RWPE2 (cell line): ENCODE measurements at regions not wholly inside any gene's neighbourhood (a gene's known extent, or its start where the extent isn't known, plus 50 kb on each side); places are given as distances from the start of the nearest gene placed in this dataset.

Experiments
- ATAC-seq: fragments of 200-7000 bp; cut with Tn5 transposase; 3 replicates; pipeline ENCODE4 v1.9.1; 2021; ENCODE audit warnings: low read depth
- DNase-seq: peaks from one replicate; pipeline ENCODE4 v3.0.0-alpha.2; 2020; ENCODE audit warnings: low spot score
- H3K27ac ChIP-seq: fragments of 450-650 bp; 2 replicates; pipeline ENCODE4 v1.5.1; 2017; ENCODE audit warnings: mild to moderate bottlenecking; ENCODE audit not compliant: poor library complexity, severe bottlenecking
- H3K27me3 ChIP-seq: fragments of 250-450 bp; sonication (Bioruptor Pico); 2 replicates; pipeline ENCODE4 v1.5.1; 2021; ENCODE audit warnings: mild to moderate bottlenecking, moderate library complexity; ENCODE audit not compliant: insufficient read depth, poor library complexity, severe bottlenecking
- H3K36me3 ChIP-seq: fragments of 250-450 bp; sonication (Bioruptor Pico); 2 replicates; pipeline ENCODE4 v1.5.1; 2020; ENCODE audit warnings: low read depth, mild to moderate bottlenecking, moderate library complexity
- H3K4me1 ChIP-seq: fragments of 250-450 bp; sonication (Bioruptor Pico); 2 replicates; pipeline ENCODE4 v1.5.1; 2021; ENCODE audit warnings: mild to moderate bottlenecking, moderate library complexity; ENCODE audit not compliant: insufficient read depth, poor library complexity, severe bottlenecking
- H3K4me3 ChIP-seq: fragments of 250-450 bp; sonication (Bioruptor Pico); 2 replicates; pipeline ENCODE4 v1.5.1; 2021; ENCODE audit warnings: mild to moderate bottlenecking, moderate library complexity; ENCODE audit not compliant: severe bottlenecking
- H3K9me3 ChIP-seq: fragments of 250-450 bp; sonication (Bioruptor Pico); 2 replicates; pipeline ENCODE4 v1.5.1; 2021; ENCODE audit warnings: mild to moderate bottlenecking, moderate library complexity; ENCODE audit not compliant: severe bottlenecking
- CTCF ChIP-seq: fragments of 450-650 bp; IDR thresholded peaks from one replicate; pipeline ENCODE4 v1.5.1; 2017; ENCODE audit warnings: mild to moderate bottlenecking, moderate library complexity; ENCODE audit not compliant: poor library complexity, severe bottlenecking

DNA sequence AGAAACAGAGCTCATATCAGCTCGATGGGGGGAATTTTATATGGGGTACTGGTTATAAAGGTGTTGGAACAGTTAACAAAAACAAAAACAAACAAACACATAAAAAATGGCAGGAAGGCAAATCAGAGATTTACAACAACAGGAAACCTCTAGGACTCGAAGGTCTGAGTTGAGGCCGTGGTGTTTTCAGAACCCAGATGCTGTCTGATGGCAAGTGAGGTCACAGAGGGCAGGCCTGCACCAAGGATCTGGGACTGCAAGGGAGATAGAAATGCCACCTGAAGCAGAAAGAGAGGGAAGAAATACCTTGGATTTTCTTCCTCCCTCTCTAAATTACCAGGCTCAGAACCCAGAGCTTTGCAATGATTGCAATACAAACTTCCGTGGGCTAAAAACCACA is 429.5 kb downstream of the ZNF521 start:
- DNase-seq: no peak
- H3K9me3 ChIP-seq: no peaks in the 10 kb centered on the region
- no peak overlapping the region for H3K4me3 ChIP-seq
- ATAC-seq: no peak
- H3K36me3 ChIP-seq: no peaks in the 10 kb centered on the region
- peaks cover 4% of the 10 kb centered on the region for H3K27me3 ChIP-seq
- TF ChIP-seq CTCF: no peak
- no peaks in the 10 kb centered on the region for H3K4me1 ChIP-seq
- H3K27ac ChIP-seq: no peak overlapping the region

DNA sequence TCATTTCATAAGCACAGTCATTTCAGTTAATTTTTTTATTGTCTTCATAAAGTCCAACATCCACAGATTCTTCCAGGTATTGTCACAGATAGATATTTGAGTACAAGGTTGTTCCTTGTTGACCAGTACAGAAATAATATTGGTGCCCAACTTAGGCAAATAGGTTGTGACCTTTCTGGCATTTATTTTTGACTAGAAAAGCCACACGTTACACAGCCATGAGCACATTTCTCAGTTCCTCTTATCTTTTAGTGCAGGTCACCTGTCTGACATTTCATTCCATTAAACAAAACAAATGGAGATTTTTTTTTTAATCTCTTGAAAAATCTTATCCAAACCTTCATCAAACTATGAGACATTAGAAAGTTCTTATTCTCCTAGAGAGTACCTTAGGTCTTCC is 428.8 kb downstream of the ZNF521 start:
- no peak for ATAC-seq
- peaks cover 4% of the 10 kb centered on the region for H3K27me3 ChIP-seq
- no peaks in the 10 kb centered on the region for H3K9me3 ChIP-seq
- TF ChIP-seq CTCF: no peak
- no peak overlapping the region for H3K27ac ChIP-seq
- no peak overlapping the region for H3K4me3 ChIP-seq
- H3K4me1 ChIP-seq: no peaks in the 10 kb centered on the region
- no peaks in the 10 kb centered on the region for H3K36me3 ChIP-seq
- DNase-seq: no peak

DNA sequence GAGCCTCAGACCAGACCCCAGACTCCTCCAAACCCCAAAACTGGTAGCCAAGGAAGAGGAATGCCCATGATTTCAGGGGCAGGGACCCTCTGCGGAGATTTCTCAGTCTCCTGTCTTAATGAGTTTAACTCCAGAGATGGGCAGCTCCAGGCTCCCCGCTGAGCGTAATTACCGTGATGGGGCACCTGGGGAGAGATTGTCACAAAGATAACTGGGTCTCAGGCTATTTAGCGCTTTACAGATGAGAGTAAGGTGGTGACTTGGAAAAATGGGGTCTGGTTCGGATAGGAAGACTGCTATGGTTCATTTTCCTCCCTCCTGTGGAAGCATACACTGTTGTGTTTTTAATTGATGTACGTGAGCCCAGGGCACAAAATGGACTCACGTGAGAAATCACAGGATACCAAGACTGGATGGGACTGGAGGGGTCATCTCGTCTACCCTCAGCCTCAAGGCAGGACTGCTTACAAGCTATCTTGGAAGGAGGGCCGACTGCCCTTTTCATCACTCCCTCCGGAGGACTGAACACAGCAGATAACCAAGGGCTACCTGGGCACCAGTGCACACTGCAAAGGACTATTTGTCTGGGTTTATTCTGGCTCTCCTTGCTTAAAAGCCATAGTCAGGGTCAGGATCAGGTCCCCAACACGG is 427.8 kb downstream of the ZNF521 start:
- no peak for TF ChIP-seq CTCF
- H3K4me3 ChIP-seq: no peak overlapping the region
- DNase-seq: no peak
- peaks cover 4% of the 10 kb centered on the region for H3K27me3 ChIP-seq
- H3K9me3 ChIP-seq: no peaks in the 10 kb centered on the region
- no peak for ATAC-seq
- H3K4me1 ChIP-seq: no peaks in the 10 kb centered on the region
- no peaks in the 10 kb centered on the region for H3K36me3 ChIP-seq
- no peak overlapping the region for H3K27ac ChIP-seq

DNA sequence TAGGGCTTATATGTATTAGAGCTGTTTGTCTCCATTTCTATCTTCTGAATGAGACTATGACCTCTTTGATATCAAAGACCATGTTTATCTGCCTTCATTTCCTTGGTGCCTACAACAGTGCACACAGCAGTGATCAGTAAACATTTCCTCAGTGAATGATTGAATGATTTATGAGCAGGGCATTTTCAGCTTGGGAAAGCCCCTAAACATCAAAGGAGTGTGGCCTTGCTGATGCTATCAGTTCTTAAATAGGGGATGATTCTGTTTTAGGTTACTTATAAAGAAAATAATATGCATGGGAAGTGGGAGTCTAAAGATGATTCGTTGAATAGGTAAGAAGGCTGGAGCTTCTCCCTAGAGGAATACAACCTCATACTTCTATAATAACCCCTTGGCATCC is 425.3 kb downstream of the ZNF521 start:
- Histone ChIP-seq H3K27ac (no peak overlapping the region), H3K4me1 (no peaks in the 10 kb centered on the region), H3K4me3 (no peak overlapping the region), H3K9me3 (no peaks in the 10 kb centered on the region), H3K27me3 (no peaks in the 10 kb centered on the region), H3K36me3 (no peaks in the 10 kb centered on the region)
- ATAC-seq (no peak), DNase-seq (no peak)
- no peak for TF ChIP-seq CTCF

- no peak for TF ChIP-seq CTCF
- H3K27ac ChIP-seq: no peak overlapping the region
- DNase-seq (no peak), ATAC-seq (no peak)
- H3K27me3 ChIP-seq: no peaks in the 10 kb centered on the region
- H3K36me3 ChIP-seq: no peaks in the 10 kb centered on the region
- no peaks in the 10 kb centered on the region for H3K9me3 ChIP-seq
- H3K4me1 ChIP-seq: no peaks in the 10 kb centered on the region
- H3K4me3 ChIP-seq: no peak overlapping the region
Observed at GRCh38 chr18:24928301-24928878, 423.6 kb downstream of the ZNF521 start.
